PC-9 (cell line): ENCODE measurements at regions not wholly inside any gene's neighbourhood (a gene's known extent, or its start where the extent isn't known, plus 50 kb on each side); places are given as distances from the start of the nearest gene placed in this dataset.
"Not testable (repeated sequence)": the region's sequence is repeated elsewhere in the genome, so short reads cannot be mapped to it uniquely, and the experiment has no call there.

ENCODE experiments used
- BruUV-seq: library from RNA; stranded (reverse); fragments of 400-500 nt; replicated peaks from 2 replicates; lab custom pipeline; 2021; lab: Mats Ljungman, UMichigan
- CTCF ChIA-PET: fragments of 300-600 bp; sonication (Branson Sonifier 250); formaldehyde crosslinking; loops from one replicate; lab custom pipeline; 2022; ENCODE audit warnings: antibody characterized with exemption; lab: Charles Lee
- POLR2A ChIA-PET: fragments of 300-600 bp; sonication (Branson Sonifier 250); formaldehyde crosslinking; loops from one replicate; lab custom pipeline; 2022; ENCODE audit warnings: antibody characterized with exemption; ENCODE audit not compliant: unreplicated experiment; lab: Charles Lee
- DNase-seq, 2 experiments: peaks; one replicate each; pipeline versions ENCODE4 v3.0.0 to v3.0.0-alpha.2; 2015 to 2022; ENCODE audit warnings: mixed read lengths in 1 of 2
- H2AFZ ChIP-seq: fragments of 200-600 bp; sonication (generic); 2 replicates; pipeline ENCODE4 v1.8.1; 2017; ENCODE audit warnings: antibody characterized with exemption
- H3F3A ChIP-seq: fragments of 200-600 bp; sonication (generic); 2 replicates; pipeline ENCODE4 v1.8.1; 2017; ENCODE audit warnings: antibody characterized with exemption, mild to moderate bottlenecking, low read depth; ENCODE audit not compliant: insufficient read depth
- H3K27ac ChIP-seq: fragments of 200-600 bp; sonication (generic); 2 replicates; pipeline ENCODE4 v1.6.1; 2016; ENCODE audit warnings: mixed run types
- H3K27me3 ChIP-seq: fragments of 200-600 bp; sonication (generic); 2 replicates; pipeline ENCODE4 v1.6.1; 2016; ENCODE audit warnings: low read depth, mixed run types; ENCODE audit not compliant: insufficient read depth
- H3K36me3 ChIP-seq: fragments of 200-600 bp; sonication (generic); 2 replicates; pipeline ENCODE4 v1.6.1; 2016; ENCODE audit warnings: low read depth, mixed run types
- H3K4me1 ChIP-seq: fragments of 200-600 bp; sonication (generic); replicated peaks from 2 replicates; pipeline ENCODE4 v1.6.1; 2016; ENCODE audit warnings: mixed run types; ENCODE audit not compliant: insufficient read depth
- H3K4me2 ChIP-seq: fragments of 200-600 bp; sonication (generic); 2 replicates; pipeline ENCODE4 v1.6.1; 2017; ENCODE audit warnings: mixed run types
- H3K4me3 ChIP-seq: fragments of 200-600 bp; sonication (generic); 2 replicates; pipeline ENCODE4 v1.6.1; 2016; ENCODE audit warnings: mixed run types
- H3K79me2 ChIP-seq: fragments of 200-600 bp; sonication (generic); 2 replicates; pipeline ENCODE4 v1.6.1; 2017; ENCODE audit warnings: low read depth, mixed run types
- H3K9me2 ChIP-seq: fragments of 200-600 bp; sonication (generic); 2 replicates; pipeline ENCODE4 v1.8.1; 2017; ENCODE audit warnings: mild to moderate bottlenecking; ENCODE audit not compliant: insufficient read depth
- H3K9me3 ChIP-seq: fragments of 200-600 bp; sonication (generic); 2 replicates; pipeline ENCODE4 v1.8.1; 2016; ENCODE audit warnings: low read depth; ENCODE audit not compliant: insufficient read depth
- H4K20me1 ChIP-seq: fragments of 200-600 bp; sonication (generic); 2 replicates; pipeline ENCODE4 v1.8.1; 2017; ENCODE audit not compliant: insufficient read depth
- EZH2 ChIP-seq: fragments of 200-600 bp; sonication (generic); IDR thresholded peaks from 2 replicates; pipeline ENCODE4 v1.8.0; 2017; ENCODE audit warnings: antibody characterized with exemption, low read depth
- intact Hi-C: fragments of 100-400 bp; cut with micrococcal nuclease; formaldehyde crosslinking; loops from one replicate; pipeline ENCODE4 v1.10.0; 2022; ENCODE audit not compliant: unreplicated experiment
- TF ChIP-seq, protein P1 (sequence below): fragments of 200-600 bp; sonication (generic); conservative IDR thresholded peaks from 2 replicates; pipeline ENCODE4 v1.6.1; 2017; ENCODE audit warnings: mixed run types, antibody characterized with exemption, mild to moderate bottlenecking, moderate library complexity

- POLR2A ChIA-PET = no interaction called here
Observed at GRCh38 chr4:186392017-186392416, 126.0 kb downstream of the F11 start.

DNA sequence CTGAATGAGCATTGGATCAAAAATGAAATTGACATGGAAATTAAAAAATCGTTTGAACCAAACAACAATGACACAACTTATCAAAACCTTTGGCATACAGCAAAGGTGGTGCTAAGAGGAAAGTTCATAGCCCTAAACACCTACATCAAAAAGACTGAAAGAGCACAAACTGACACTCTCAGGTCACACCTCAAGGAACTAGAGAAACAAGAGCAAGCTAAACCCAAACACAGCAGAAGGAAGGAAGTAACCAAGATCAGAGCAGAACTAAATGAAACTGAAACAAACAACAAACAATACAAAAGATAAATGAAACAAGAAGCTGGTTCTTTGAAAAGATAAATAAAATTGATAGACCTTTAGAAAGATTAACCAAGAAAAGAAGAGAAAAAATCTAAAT lies 118.3 kb downstream of the F11 start:
- POLR2A ChIA-PET, CTCF ChIA-PET, H3K9me3 ChIP-seq, H3K27ac ChIP-seq, H3F3A ChIP-seq, H3K79me2 ChIP-seq, DNase-seq, H3K9me2 ChIP-seq, H3K4me3 ChIP-seq, H3K4me2 ChIP-seq, intact Hi-C loops, H4K20me1 ChIP-seq, H3K27me3 ChIP-seq, H3K4me1 ChIP-seq, H3K36me3 ChIP-seq, H2AFZ ChIP-seq, BruUV-seq: not testable (repeated sequence)

More at GRCh38 chr4:186392017-186392416, 126.0 kb downstream of the F11 start:
- Histone ChIP-seq H3K27ac (no peak overlapping the region), H2AFZ (no peak overlapping the region), H3K4me1 (no peaks in the 10 kb centered on the region), H3K9me3 (no peaks in the 10 kb centered on the region), H3K36me3 (no peaks in the 10 kb centered on the region), H3K4me3 (no peak overlapping the region), H3K79me2 (no peaks in the 10 kb centered on the region), H3K4me2 (no peak overlapping the region), H3K9me2 (no peaks in the 10 kb centered on the region), H3F3A (no peaks in the 10 kb centered on the region), H4K20me1 (no peaks in the 10 kb centered on the region), H3K27me3 (no peaks in the 10 kb centered on the region)
- CTCF ChIA-PET = no interaction called here
- TF ChIP-seq EZH2 = no peak
- TF ChIP-seq, protein P1, sequence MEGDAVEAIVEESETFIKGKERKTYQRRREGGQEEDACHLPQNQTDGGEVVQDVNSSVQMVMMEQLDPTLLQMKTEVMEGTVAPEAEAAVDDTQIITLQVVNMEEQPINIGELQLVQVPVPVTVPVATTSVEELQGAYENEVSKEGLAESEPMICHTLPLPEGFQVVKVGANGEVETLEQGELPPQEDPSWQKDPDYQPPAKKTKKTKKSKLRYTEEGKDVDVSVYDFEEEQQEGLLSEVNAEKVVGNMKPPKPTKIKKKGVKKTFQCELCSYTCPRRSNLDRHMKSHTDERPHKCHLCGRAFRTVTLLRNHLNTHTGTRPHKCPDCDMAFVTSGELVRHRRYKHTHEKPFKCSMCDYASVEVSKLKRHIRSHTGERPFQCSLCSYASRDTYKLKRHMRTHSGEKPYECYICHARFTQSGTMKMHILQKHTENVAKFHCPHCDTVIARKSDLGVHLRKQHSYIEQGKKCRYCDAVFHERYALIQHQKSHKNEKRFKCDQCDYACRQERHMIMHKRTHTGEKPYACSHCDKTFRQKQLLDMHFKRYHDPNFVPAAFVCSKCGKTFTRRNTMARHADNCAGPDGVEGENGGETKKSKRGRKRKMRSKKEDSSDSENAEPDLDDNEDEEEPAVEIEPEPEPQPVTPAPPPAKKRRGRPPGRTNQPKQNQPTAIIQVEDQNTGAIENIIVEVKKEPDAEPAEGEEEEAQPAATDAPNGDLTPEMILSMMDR = no peak
- no TSS peak for BruUV-seq
- no peak for DNase-seq
- intact Hi-C loops = no loop called here

- Histone ChIP-seq H3K9me3 (no peaks in the 10 kb centered on the region), H3K27ac (no peak overlapping the region), H3K27me3 (no peaks in the 10 kb centered on the region), H3F3A (no peaks in the 10 kb centered on the region), H3K4me1 (no peaks in the 10 kb centered on the region), H3K4me2 (no peak overlapping the region), H3K36me3 (no peaks in the 10 kb centered on the region), H3K79me2 (no peaks in the 10 kb centered on the region), H2AFZ (no peak overlapping the region), H4K20me1 (no peaks in the 10 kb centered on the region), H3K4me3 (no peak overlapping the region), H3K9me2 (no peaks in the 10 kb centered on the region)
- intact Hi-C loops = no loop called here
- ChIA-PET POLR2A (no interaction called here), CTCF (no interaction called here)
- DNase-seq = no peak
- TF ChIP-seq, protein P1 = no peak
- no peak for TF ChIP-seq EZH2
- no TSS peak for BruUV-seq
Observed at GRCh38 chr4:186368281-186368680, 102.3 kb downstream of the F11 start.

DNA sequence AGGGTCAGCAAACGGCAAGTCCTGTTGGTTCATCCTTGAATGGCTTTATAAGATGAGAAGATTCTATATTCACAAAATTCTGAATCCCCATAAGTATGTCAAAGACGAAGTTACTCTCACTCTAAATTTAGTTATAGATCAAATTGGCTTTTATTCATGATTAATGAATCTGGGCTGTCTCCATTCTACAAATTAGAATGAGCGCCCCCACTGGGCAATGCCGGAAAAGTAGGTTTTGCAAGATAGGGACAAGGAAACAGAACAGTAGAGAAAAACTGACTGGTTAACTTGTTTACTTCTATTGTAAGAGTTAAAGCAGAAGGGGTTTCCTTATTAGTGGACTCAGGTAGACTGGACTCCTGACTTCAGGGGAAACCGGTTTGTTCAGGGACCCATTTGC lies 100.3 kb downstream of the F11 start:
- intact Hi-C loops = no loop called here
- no peaks in the 10 kb centered on the region for H3F3A ChIP-seq
- no peaks in the 10 kb centered on the region for H3K36me3 ChIP-seq
- TF ChIP-seq, protein P1 = no peak; the same call in 1 of the 2 replicates
- TF ChIP-seq EZH2 = no peak
- no peak for DNase-seq
- no peaks in the 10 kb centered on the region for H3K27me3 ChIP-seq
- no peak overlapping the region for H3K4me3 ChIP-seq
- H2AFZ ChIP-seq = no peak overlapping the region
- H3K4me2 ChIP-seq = no peak overlapping the region
- ChIA-PET CTCF (no interaction called here), POLR2A (no interaction called here)
- H3K4me1 ChIP-seq = no peaks in the 10 kb centered on the region
- BruUV-seq = no TSS peak
- H3K79me2 ChIP-seq = no peaks in the 10 kb centered on the region
- H3K9me3 ChIP-seq = no peaks in the 10 kb centered on the region
- no peak overlapping the region for H3K27ac ChIP-seq
- no peaks in the 10 kb centered on the region for H3K9me2 ChIP-seq
- no peaks in the 10 kb centered on the region for H4K20me1 ChIP-seq
